ENCODE measurements at regions not wholly inside any gene's neighbourhood (a gene's known extent, or its start where the extent isn't known, plus 50 kb on each side); places are given as distances from the start of the nearest gene placed in this dataset.

DNA sequence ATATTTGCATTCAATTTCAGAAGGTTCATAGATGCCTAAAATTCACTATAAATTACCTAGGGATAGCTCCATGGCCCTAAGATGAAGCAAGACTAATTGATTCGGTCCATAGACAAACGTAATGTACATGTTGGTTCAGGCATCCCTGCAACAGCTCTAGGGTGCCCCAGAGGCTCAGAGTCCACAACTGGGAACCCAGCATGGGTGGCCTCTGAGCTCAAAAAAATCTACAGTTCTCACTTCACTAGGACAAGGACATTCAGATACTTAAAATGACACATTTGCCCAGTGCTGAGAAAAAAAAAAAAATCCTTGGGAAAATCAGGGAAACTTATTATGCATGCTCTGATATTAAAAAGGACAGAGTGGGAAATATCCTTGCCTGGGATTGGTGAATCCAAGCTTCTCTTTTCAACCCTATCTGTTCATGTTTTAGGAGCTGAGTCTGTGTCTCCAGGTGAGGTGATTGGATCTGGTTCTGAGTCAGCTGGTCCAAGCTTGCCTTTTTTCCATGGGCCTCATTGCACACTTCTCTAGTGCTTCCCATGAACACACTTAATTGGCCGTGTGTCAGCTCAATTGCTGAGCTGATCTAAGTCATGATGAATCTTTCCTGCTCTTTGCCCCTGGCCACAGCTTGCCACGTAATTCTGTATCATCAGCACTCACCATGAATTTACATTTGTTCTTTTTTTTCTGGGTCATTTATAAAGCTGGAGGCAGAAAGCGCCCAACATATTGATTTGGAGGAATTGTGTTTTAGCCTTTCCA is 116.3 kb upstream of the RCN1 start:
- H3K4me3 ChIP-seq (ENCODE audit: control insufficient read depth, low read depth, low read length) = no peak overlapping the region
- DNase-seq (ENCODE audit: low read depth) = peak; percentile 73
- TF ChIP-seq, protein P1, sequence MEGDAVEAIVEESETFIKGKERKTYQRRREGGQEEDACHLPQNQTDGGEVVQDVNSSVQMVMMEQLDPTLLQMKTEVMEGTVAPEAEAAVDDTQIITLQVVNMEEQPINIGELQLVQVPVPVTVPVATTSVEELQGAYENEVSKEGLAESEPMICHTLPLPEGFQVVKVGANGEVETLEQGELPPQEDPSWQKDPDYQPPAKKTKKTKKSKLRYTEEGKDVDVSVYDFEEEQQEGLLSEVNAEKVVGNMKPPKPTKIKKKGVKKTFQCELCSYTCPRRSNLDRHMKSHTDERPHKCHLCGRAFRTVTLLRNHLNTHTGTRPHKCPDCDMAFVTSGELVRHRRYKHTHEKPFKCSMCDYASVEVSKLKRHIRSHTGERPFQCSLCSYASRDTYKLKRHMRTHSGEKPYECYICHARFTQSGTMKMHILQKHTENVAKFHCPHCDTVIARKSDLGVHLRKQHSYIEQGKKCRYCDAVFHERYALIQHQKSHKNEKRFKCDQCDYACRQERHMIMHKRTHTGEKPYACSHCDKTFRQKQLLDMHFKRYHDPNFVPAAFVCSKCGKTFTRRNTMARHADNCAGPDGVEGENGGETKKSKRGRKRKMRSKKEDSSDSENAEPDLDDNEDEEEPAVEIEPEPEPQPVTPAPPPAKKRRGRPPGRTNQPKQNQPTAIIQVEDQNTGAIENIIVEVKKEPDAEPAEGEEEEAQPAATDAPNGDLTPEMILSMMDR (IDR thresholded peaks at IDR 0.05; ENCODE audit: control insufficient read depth, insufficient read depth, low read depth, low read length, missing control alignments) = no peak

GRCh38 chr11:31973172-31973571 is 117.7 kb upstream of the RCN1 start:
- TF ChIP-seq, protein P1 (IDR thresholded peaks at IDR 0.05; ENCODE audit: control insufficient read depth, insufficient read depth, low read depth, low read length, missing control alignments) = no peak
- no peak overlapping the region for H3K4me3 ChIP-seq (ENCODE audit: control insufficient read depth, low read depth, low read length)
- no peak for DNase-seq (ENCODE audit: low read depth)

DNA sequence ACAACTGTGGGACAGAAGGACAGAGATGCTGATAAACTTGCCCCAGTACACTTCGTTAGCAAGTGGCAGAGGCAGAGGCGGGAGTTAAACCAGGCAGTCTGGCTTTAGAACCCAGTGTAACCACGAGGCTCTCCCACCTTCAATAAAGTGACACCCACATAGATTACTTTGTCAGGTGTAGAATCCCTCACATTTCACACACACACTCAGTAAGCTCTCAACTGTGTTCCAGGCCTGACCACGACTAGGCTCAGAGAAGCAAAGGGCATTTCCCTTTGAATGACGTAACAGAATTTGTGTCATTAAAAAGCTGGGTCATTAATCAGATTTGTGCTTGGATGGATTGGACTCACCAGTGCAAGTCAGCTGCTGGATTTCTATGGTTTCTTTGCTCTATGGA is 118.3 kb upstream of the RCN1 start:
- DNase-seq (ENCODE audit: low read depth) = no peak
- TF ChIP-seq, protein P1 (IDR thresholded peaks at IDR 0.05; ENCODE audit: control insufficient read depth, insufficient read depth, low read depth, low read length, missing control alignments) = no peak
- H3K4me3 ChIP-seq (ENCODE audit: control insufficient read depth, low read depth, low read length) = no peak overlapping the region

DNA sequence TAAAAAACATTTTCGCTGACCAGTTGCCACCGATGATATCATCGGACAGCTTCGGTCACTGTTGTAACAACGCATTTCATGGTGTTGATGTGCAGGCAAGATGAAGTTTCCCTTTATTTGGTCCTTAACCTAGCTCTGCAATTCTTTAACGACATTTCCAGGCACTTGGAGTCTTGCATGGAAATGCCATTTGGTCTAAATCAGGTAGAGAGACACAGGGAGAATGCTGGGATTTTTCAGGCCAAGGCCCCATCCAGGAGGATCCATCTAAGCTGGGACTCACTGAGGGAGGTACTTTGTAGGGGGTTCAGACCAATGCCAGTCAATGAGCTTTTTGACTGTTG is 121.5 kb upstream of the RCN1 start:
- DNase-seq (ENCODE audit: low read depth) = no peak
- TF ChIP-seq, protein P1 (IDR thresholded peaks at IDR 0.05; ENCODE audit: control insufficient read depth, insufficient read depth, low read depth, low read length, missing control alignments) = no peak
- no peak overlapping the region for H3K4me3 ChIP-seq (ENCODE audit: control insufficient read depth, low read depth, low read length)

GRCh38 chr11:31968461-31969358 is 122.2 kb upstream of the RCN1 start:
- DNase-seq (ENCODE audit: low read depth) = peak; percentile 50
- TF ChIP-seq, protein P1 (IDR thresholded peaks at IDR 0.05; ENCODE audit: control insufficient read depth, insufficient read depth, low read depth, low read length, missing control alignments) = no peak
- no peak overlapping the region for H3K4me3 ChIP-seq (ENCODE audit: control insufficient read depth, low read depth, low read length)

GRCh38 chr11:31967404-31968130 is 123.3 kb upstream of the RCN1 start:
- no peak overlapping the region for H3K4me3 ChIP-seq (ENCODE audit: control insufficient read depth, low read depth, low read length)
- no peak for DNase-seq (ENCODE audit: low read depth)
- TF ChIP-seq, protein P1 (IDR thresholded peaks at IDR 0.05; ENCODE audit: control insufficient read depth, insufficient read depth, low read depth, low read length, missing control alignments) = no peak

Measured in AG09309 (cell line).